ENCODE measurements at regions not wholly inside any gene's neighbourhood (a gene's known extent, or its start where the extent isn't known, plus 50 kb on each side); places are given as distances from the start of the nearest gene placed in this dataset.

- Mint-ChIP-seq H3K27me3 (ENCODE audit: low read depth) (no peaks in the 10 kb centered on the region), H3K36me3 (ENCODE audit: low read depth) (no peaks in the 10 kb centered on the region), H3K4me1 (peaks cover 36% of the 10 kb centered on the region), H3K27ac (ENCODE audit: unreplicated experiment) (no peak overlapping the region), H3K4me3 (no peak overlapping the region), H3K9me3 (no peaks in the 10 kb centered on the region)
- no peak for DNase-seq (ENCODE audit: low read depth, low spot score)
- TF ChIP-seq, protein P1, sequence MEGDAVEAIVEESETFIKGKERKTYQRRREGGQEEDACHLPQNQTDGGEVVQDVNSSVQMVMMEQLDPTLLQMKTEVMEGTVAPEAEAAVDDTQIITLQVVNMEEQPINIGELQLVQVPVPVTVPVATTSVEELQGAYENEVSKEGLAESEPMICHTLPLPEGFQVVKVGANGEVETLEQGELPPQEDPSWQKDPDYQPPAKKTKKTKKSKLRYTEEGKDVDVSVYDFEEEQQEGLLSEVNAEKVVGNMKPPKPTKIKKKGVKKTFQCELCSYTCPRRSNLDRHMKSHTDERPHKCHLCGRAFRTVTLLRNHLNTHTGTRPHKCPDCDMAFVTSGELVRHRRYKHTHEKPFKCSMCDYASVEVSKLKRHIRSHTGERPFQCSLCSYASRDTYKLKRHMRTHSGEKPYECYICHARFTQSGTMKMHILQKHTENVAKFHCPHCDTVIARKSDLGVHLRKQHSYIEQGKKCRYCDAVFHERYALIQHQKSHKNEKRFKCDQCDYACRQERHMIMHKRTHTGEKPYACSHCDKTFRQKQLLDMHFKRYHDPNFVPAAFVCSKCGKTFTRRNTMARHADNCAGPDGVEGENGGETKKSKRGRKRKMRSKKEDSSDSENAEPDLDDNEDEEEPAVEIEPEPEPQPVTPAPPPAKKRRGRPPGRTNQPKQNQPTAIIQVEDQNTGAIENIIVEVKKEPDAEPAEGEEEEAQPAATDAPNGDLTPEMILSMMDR (conservative IDR thresholded peaks at IDR 0.05) = no peak
Measured at GRCh38 chr16:27633721-27634120, 83.8 kb downstream of the KATNIP start.

DNA sequence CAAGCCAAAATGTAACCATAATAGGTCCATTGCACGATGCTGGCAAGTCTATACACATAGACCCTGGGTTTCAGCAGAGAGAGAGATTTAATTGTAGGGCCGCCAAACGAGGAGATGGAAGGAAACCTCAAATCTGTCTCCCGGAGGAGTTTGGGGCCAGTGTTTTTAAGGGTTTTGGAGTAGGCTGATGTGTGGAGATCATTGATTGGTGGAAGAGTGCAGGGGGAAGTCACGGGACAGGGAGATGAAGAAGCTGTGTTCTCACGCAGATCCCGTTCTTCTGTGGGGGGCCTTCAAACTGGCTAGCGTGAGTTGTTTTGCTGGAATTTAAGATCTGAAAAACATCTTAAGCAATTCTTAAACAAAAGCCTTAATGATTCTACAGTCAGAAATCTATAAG, 84.8 kb downstream of the KATNIP start:
- TF ChIP-seq, protein P1 (conservative IDR thresholded peaks at IDR 0.05) = no peak
- Mint-ChIP-seq H3K4me3 (no peak overlapping the region), H3K27me3 (ENCODE audit: low read depth) (no peaks in the 10 kb centered on the region), H3K4me1 (peaks cover 35% of the 10 kb centered on the region), H3K9me3 (no peaks in the 10 kb centered on the region), H3K27ac (ENCODE audit: unreplicated experiment) (no peak overlapping the region), H3K36me3 (ENCODE audit: low read depth) (no peaks in the 10 kb centered on the region)
- no peak for DNase-seq (ENCODE audit: low read depth, low spot score)

DNA sequence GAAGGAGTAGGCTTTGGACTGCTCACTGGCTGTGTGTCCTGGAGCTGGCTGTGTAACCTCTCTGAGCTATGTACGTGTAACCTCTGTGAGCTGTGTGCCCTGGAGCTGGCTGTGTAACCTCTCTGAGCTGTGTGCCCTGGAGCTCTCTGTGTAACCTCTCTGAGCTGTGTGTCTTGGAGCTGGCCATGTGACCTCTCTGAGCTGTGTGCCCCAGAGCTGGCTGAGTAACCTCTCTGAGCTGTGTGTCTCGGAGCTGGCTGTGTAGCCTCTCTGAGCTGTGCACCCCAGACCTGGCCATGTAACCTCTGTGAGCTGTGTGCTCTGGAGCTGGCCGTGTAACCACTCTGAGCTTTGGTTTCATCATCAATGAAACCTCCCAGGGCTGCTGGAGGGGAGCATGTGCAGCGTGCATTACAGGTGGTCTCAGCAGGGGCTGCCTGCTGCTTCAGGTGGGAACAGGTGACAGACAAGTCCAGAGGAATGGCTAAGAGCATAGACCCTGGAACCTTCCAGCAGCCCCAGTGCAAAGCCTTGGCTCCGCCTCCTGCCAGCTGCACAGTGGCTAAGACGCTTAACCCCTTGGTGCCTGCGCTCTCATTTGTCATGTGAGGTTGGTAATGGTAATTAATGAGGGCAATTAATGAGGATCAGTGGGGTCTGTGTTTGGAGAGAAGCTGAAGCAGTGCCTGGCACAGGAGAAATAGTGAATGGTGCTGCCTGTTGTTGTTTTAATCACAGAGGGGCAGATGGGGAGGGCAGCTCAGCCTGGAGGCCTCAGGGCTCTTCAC, 86.7 kb downstream of the KATNIP start:
- peaks cover 34% of the 10 kb centered on the region for H3K4me1 Mint-ChIP-seq
- no peaks in the 10 kb centered on the region for H3K27me3 Mint-ChIP-seq (ENCODE audit: low read depth)
- no peaks in the 10 kb centered on the region for H3K36me3 Mint-ChIP-seq (ENCODE audit: low read depth)
- H3K27ac Mint-ChIP-seq (ENCODE audit: unreplicated experiment) = peak overlapping the region; percentile 75
- no peak for DNase-seq (ENCODE audit: low read depth, low spot score)
- no peaks in the 10 kb centered on the region for H3K9me3 Mint-ChIP-seq
- no peak overlapping the region for H3K4me3 Mint-ChIP-seq
- TF ChIP-seq, protein P1 (conservative IDR thresholded peaks at IDR 0.05) = no peak

GRCh38 chr16:27638833-27639560, 89.1 kb downstream of the KATNIP start:
- no peak overlapping the region for H3K27ac Mint-ChIP-seq (ENCODE audit: unreplicated experiment)
- H3K4me1 Mint-ChIP-seq = peaks cover 19% of the 10 kb centered on the region
- TF ChIP-seq, protein P1 (conservative IDR thresholded peaks at IDR 0.05) = no peak
- no peaks in the 10 kb centered on the region for H3K36me3 Mint-ChIP-seq (ENCODE audit: low read depth)
- H3K27me3 Mint-ChIP-seq (ENCODE audit: low read depth) = no peaks in the 10 kb centered on the region
- H3K9me3 Mint-ChIP-seq = no peaks in the 10 kb centered on the region
- H3K4me3 Mint-ChIP-seq = no peak overlapping the region
- no peak for DNase-seq (ENCODE audit: low read depth, low spot score)

DNA sequence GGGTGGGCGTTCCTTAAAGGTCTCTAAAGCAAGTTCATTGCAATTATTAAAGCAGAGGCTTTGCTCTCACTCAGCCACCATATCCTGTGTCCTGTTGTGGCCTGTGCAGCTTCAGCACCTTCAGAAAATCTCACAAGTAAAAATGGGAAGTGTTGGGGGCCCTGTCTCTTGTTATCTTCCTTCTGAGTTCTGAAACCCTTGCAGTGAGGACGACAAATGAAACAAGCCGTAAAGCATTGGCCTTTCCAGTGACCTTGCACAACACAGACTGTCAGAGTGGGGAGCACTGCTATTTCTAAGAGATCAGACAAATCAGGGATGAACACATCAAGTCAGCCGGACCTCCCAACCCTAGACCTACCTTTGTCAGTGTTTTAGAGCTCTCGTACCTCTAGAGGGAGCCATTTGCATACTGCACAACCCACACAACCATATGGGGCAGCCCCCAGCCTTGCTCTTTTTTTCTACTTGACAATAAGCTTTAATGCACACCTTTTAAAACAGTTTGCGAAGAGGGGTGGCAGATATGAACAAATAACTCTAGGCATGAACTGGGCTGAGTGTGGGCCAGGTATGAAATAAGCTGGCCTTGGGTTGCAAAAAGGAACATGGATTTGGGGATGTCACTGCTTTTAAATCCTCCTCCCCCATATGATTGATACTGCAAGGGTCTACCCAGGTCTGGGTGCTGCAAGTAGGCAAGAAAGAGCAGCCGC, 89.8 kb downstream of the KATNIP start:
- peak; percentile 31 for DNase-seq (ENCODE audit: low read depth, low spot score)
- H3K27ac Mint-ChIP-seq (ENCODE audit: unreplicated experiment) = no peak overlapping the region
- H3K9me3 Mint-ChIP-seq = no peaks in the 10 kb centered on the region
- peaks cover 13% of the 10 kb centered on the region for H3K4me1 Mint-ChIP-seq
- H3K36me3 Mint-ChIP-seq (ENCODE audit: low read depth) = no peaks in the 10 kb centered on the region
- TF ChIP-seq, protein P1 (conservative IDR thresholded peaks at IDR 0.05) = peak; percentile 83
- no peak overlapping the region for H3K4me3 Mint-ChIP-seq
- H3K27me3 Mint-ChIP-seq (ENCODE audit: low read depth) = no peaks in the 10 kb centered on the region

All from neural crest cell (in vitro differentiated cells).